CD14-positive monocyte (primary cell): ENCODE measurements at regions not wholly inside any gene's neighbourhood (a gene's known extent, or its start where the extent isn't known, plus 50 kb on each side); places are given as distances from the start of the nearest gene placed in this dataset.

Source experiments
- DNase-seq, 3 donors: peaks; one replicate each; pipeline ENCODE4 v3.0.0-alpha.2; 2011 to 2022
- H2AFZ ChIP-seq: 2 replicates; pipeline ENCODE4 v1.6.0; 2012; ENCODE audit warnings: mild to moderate bottlenecking, low read depth, low read length, inconsistent platforms; ENCODE audit not compliant: insufficient read depth, poor library complexity, severe bottlenecking
- H3K27ac ChIP-seq, 2 donors: 1 replicate in 1 of 2; 2 replicates in 1 of 2; pipeline ENCODE4 v1.5.1; 2012 to 2013; ENCODE audit warnings: low read length in 2 of 2, control low read depth in 1 of 2, inconsistent platforms in 1 of 2, low read depth in 1 of 2, mild to moderate bottlenecking in 1 of 2
- H3K27me3 ChIP-seq, 2 donors: one replicate each; pipeline versions ENCODE4 v1.6.0 to v1.6.1; 2011 to 2013; ENCODE audit warnings: low read length in 2 of 2; ENCODE audit not compliant: control insufficient read depth in 2 of 2, insufficient read depth in 2 of 2
- H3K36me3 ChIP-seq, 2 donors: replicated peaks in 1 of 2; 1 replicate in 1 of 2; 2 replicates in 1 of 2; pipeline versions ENCODE4 v1.5.1 to v1.6.1; 2012 to 2013; ENCODE audit warnings: low read length in 2 of 2, control low read depth in 1 of 2, inconsistent platforms in 1 of 2, mild to moderate bottlenecking in 1 of 2; ENCODE audit not compliant: insufficient read depth in 2 of 2, control insufficient read depth in 1 of 2
- H3K4me1 ChIP-seq, 2 donors: 1 replicate in 1 of 2; 2 replicates in 1 of 2; pipeline versions ENCODE4 v1.5.1 to v1.6.1; 2012 to 2013; ENCODE audit warnings: low read length in 2 of 2, control low read depth in 1 of 2, inconsistent platforms in 1 of 2, mild to moderate bottlenecking in 1 of 2, moderate library complexity in 1 of 2; ENCODE audit not compliant: insufficient read depth in 2 of 2, control insufficient read depth in 1 of 2
- H3K4me2 ChIP-seq: replicated peaks from 2 replicates; pipeline ENCODE3; 2012; ENCODE audit warnings: low read length, moderate library complexity, mild to moderate bottlenecking; ENCODE audit not compliant: poor library complexity, severe bottlenecking; ENCODE audit errors: extremely low read depth
- H3K4me3 ChIP-seq, 3 experiments: fragments of 200-600 bp in 1 of 3; sonication (generic) in 1 of 3; replicated peaks in 1 of 3; 1 replicate in 2 of 3; 2 replicates in 1 of 3; pipeline ENCODE4 v1.5.1; 2011 to 2013; ENCODE audit warnings: low read length in 3 of 3, mild to moderate bottlenecking in 3 of 3, control low read depth in 2 of 3, low read depth in 2 of 3, inconsistent platforms in 1 of 3, moderate library complexity in 1 of 3
- H3K79me2 ChIP-seq: 2 replicates; pipeline ENCODE4 v1.6.0; 2012; ENCODE audit warnings: mild to moderate bottlenecking, control low read depth, inconsistent platforms, low read length, moderate library complexity; ENCODE audit not compliant: insufficient read depth
- H3K9ac ChIP-seq: 2 replicates; pipeline ENCODE4 v1.6.0; 2017; ENCODE audit warnings: low read length, mild to moderate bottlenecking; ENCODE audit not compliant: insufficient read depth, poor library complexity, severe bottlenecking
- H3K9me3 ChIP-seq, 2 donors: replicated peaks in 1 of 2; 1 replicate in 1 of 2; 2 replicates in 1 of 2; pipeline versions ENCODE4 v1.5.1 to v1.6.1; 2012 to 2013; ENCODE audit warnings: low read length in 2 of 2, control low read depth in 1 of 2; ENCODE audit not compliant: control insufficient read depth in 1 of 2, insufficient read depth in 1 of 2
- H4K20me1 ChIP-seq: 2 replicates; pipeline ENCODE4 v1.6.0; 2012; ENCODE audit warnings: mild to moderate bottlenecking, low read length, control low read depth, moderate library complexity; ENCODE audit not compliant: insufficient read depth
- H3K27ac Mint-ChIP-seq, 7 donors: one replicate each; pipeline ENCODE4 v1.8.0; 2020; ENCODE audit warnings: mild to moderate bottlenecking in 7 of 7, mixed read lengths in 7 of 7, moderate library complexity in 6 of 7, inconsistent platforms in 2 of 7
- H3K27me3 Mint-ChIP-seq, 3 donors: one replicate each; pipeline ENCODE4 v1.8.0; 2021 to 2022; ENCODE audit warnings: low read depth in 3 of 3, mild to moderate bottlenecking in 3 of 3, mixed read lengths in 3 of 3, moderate library complexity in 3 of 3, inconsistent platforms in 1 of 3
- H3K36me3 Mint-ChIP-seq, 2 donors: one replicate each; pipeline ENCODE4 v1.8.0; 2020; ENCODE audit warnings: mixed read lengths in 2 of 2, inconsistent platforms in 1 of 2, mild to moderate bottlenecking in 1 of 2
- H3K4me1 Mint-ChIP-seq: one replicate; pipeline ENCODE4 v1.8.0; 2020; ENCODE audit warnings: mild to moderate bottlenecking, mixed read lengths
- H3K4me3 Mint-ChIP-seq, 2 donors: one replicate each; pipeline ENCODE4 v1.8.0; 2020; ENCODE audit warnings: mild to moderate bottlenecking in 2 of 2, mixed read lengths in 2 of 2, moderate library complexity in 1 of 2
- H3K9me3 Mint-ChIP-seq, 7 donors: one replicate each; pipeline ENCODE4 v1.8.0; 2020 to 2022; ENCODE audit warnings: mixed read lengths in 7 of 7, mild to moderate bottlenecking in 6 of 7, moderate library complexity in 6 of 7, inconsistent platforms in 2 of 7
- WGBS: methylation state at CpG from one replicate; pipeline ENCODE4 v1.1.5; 2013; ENCODE audit warnings: missing lambda C conversion rate; ENCODE audit not compliant: insufficient coverage; 5-methylcytosine and 5-hydroxymethylcytosine counted together
- intact Hi-C, 2 donors: fragments of 100-400 bp; cut with micrococcal nuclease; formaldehyde crosslinking; loops; one replicate each; pipeline versions ENCODE4 v1.15.0 to v1.15.1; 2023
- TF ChIP-seq, protein P1 (sequence below): fragments of 200-600 bp; IDR thresholded peaks from one replicate; pipeline ENCODE4 v1.8.0; 2022; ENCODE audit warnings: antibody characterized with exemption, mild to moderate bottlenecking

GRCh38 chr11:30811226-30811755 lies 225.1 kb upstream of the MPPED2 start:
- intact Hi-C loops = no loop called here
- Histone ChIP-seq H3K27ac (no peak overlapping the region), H3K4me1 (no peaks in the 10 kb centered on the region), H4K20me1 (no peaks in the 10 kb centered on the region), H3K4me3 (no peak overlapping the region), H3K9me3 (no peaks in the 10 kb centered on the region), H2AFZ (no peak overlapping the region), H3K36me3 (no peaks in the 10 kb centered on the region), H3K79me2 (no peaks in the 10 kb centered on the region), H3K27me3 (no peaks in the 10 kb centered on the region), H3K4me2 (no peak overlapping the region), H3K9ac (no peak overlapping the region)
- no peak for DNase-seq
- Mint-ChIP-seq H3K4me1 (no peaks in the 10 kb centered on the region), H3K4me3 (no peak overlapping the region), H3K27ac (no peak overlapping the region), H3K27me3 (no peaks in the 10 kb centered on the region), H3K36me3 (no peaks in the 10 kb centered on the region), H3K9me3 (peaks cover 0 to 4% (median 2%) of the 10 kb centered on the region in 7 donors)
- TF ChIP-seq, protein P1, sequence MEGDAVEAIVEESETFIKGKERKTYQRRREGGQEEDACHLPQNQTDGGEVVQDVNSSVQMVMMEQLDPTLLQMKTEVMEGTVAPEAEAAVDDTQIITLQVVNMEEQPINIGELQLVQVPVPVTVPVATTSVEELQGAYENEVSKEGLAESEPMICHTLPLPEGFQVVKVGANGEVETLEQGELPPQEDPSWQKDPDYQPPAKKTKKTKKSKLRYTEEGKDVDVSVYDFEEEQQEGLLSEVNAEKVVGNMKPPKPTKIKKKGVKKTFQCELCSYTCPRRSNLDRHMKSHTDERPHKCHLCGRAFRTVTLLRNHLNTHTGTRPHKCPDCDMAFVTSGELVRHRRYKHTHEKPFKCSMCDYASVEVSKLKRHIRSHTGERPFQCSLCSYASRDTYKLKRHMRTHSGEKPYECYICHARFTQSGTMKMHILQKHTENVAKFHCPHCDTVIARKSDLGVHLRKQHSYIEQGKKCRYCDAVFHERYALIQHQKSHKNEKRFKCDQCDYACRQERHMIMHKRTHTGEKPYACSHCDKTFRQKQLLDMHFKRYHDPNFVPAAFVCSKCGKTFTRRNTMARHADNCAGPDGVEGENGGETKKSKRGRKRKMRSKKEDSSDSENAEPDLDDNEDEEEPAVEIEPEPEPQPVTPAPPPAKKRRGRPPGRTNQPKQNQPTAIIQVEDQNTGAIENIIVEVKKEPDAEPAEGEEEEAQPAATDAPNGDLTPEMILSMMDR = no peak
- WGBS = no CpG with 5 or more reads among the region's 2 CpGs

DNA sequence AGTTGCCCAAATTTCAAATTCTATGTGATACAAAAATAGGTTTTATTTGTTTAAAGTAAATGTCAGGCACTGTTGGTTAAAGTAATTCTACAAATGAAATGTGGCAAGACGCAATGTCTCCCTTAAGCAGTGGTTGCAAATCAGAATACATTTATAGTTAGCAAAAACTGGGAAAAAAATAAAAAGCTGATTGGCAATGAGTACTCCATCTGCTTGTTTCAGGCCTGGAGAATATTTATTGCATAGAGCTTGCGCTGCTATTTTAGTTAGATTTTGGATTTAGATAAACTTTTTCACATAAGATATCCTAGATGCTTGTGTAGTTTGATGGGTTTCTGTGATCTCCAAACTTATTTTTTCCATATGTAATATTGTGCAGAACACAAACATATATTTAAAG lies 224.0 kb upstream of the MPPED2 start:
- H3K9ac ChIP-seq = no peak overlapping the region
- TF ChIP-seq, protein P1 = no peak
- no peak overlapping the region for H3K27ac ChIP-seq
- Mint-ChIP-seq H3K27ac (no peak overlapping the region), H3K9me3 (peaks cover 0 to 4% (median 2%) of the 10 kb centered on the region in 7 donors), H3K4me3 (no peak overlapping the region), H3K27me3 (no peaks in the 10 kb centered on the region), H3K36me3 (no peaks in the 10 kb centered on the region), H3K4me1 (no peaks in the 10 kb centered on the region)
- no peaks in the 10 kb centered on the region for H3K9me3 ChIP-seq
- H3K4me2 ChIP-seq = no peak overlapping the region
- no peak overlapping the region for H3K4me3 ChIP-seq
- H3K79me2 ChIP-seq = no peaks in the 10 kb centered on the region
- no peaks in the 10 kb centered on the region for H3K27me3 ChIP-seq
- no peaks in the 10 kb centered on the region for H3K36me3 ChIP-seq
- no peak overlapping the region for H2AFZ ChIP-seq
- DNase-seq = no peak
- intact Hi-C loops = no loop called here
- H4K20me1 ChIP-seq = no peaks in the 10 kb centered on the region
- WGBS = 80% methylated on average over 1 of the region's 2 CpGs
- H3K4me1 ChIP-seq = no peaks in the 10 kb centered on the region
